ENCODE measurements at regions not wholly inside any gene's neighbourhood (a gene's known extent, or its start where the extent isn't known, plus 50 kb on each side); places are given as distances from the start of the nearest gene placed in this dataset.

DNA sequence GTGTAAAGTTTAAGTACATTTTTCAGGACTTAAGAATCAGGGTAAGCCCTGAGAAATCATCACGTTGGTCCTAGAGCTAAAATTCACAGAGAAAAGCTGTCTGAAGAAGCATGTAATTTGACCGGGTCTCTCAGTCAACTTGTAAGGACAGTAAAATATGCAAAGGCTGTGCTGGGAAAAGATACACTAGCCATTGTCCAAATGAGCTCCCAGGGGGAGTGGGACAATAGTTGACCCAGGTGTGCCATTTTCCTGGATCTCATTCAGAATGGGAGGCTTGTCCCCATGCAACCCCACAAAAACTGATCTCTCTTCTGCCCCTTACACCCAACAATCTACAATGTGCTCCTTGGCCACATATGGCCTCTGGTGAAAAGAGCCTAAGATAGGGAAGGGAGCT is 437.9 kb downstream of the KLF12 start:
- no peak overlapping the region for H3K4me3 Mint-ChIP-seq
- H3K9me3 Mint-ChIP-seq: no peaks in the 10 kb centered on the region
- H3K27ac Mint-ChIP-seq: no peak overlapping the region
- no peaks in the 10 kb centered on the region for H3K27me3 Mint-ChIP-seq (ENCODE audit: low read depth)
- H3K4me1 Mint-ChIP-seq (ENCODE audit: low read depth): peaks cover 14% of the 10 kb centered on the region
- H3K36me3 Mint-ChIP-seq (ENCODE audit: low read depth): peaks cover 23% of the 10 kb centered on the region

DNA sequence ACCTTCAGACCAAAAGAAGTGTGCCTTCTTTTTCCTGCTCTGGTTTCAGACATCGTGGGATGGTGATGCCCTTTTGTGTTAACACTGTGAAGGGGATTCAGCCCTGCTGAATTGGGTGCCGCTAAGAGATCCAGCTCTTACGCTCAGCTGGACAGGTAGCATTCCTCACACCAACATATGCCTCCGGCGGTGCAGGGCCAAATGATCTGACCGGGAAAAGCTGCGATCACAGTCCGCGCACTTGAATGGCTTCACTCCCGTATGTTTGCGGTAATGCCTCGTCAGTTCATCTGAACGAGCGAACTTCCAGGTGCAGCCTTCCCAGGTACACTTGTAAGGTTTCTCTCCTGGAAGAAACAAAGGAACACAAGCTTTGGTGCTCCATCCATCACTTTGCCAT is 438.9 kb downstream of the KLF12 start:
- Mint-ChIP-seq H3K27me3 (ENCODE audit: low read depth) (no peaks in the 10 kb centered on the region), H3K9me3 (no peaks in the 10 kb centered on the region), H3K4me3 (no peak overlapping the region), H3K36me3 (ENCODE audit: low read depth) (peaks cover 29% of the 10 kb centered on the region), H3K4me1 (ENCODE audit: low read depth) (peaks cover 11% of the 10 kb centered on the region), H3K27ac (no peak overlapping the region)

DNA sequence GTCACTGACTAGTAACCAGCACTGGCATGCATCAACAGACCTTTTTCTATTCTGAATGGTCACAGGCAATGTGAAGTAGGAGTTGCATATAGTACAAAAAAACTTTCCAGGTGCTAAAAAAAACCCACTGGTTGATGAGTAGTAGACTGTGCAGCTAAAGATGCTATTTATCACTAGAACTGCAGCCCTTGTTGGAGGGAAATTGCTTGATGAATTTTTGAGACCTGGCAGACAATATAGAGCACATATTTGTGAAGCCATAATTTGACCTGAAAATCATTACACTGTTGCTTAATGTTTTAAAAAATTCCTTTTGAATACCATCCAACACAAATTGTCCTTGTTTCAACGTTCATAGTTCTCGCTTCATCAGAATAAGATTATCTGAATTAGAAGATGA is 441.0 kb downstream of the KLF12 start:
- Mint-ChIP-seq H3K27ac (no peak overlapping the region), H3K9me3 (no peaks in the 10 kb centered on the region), H3K4me3 (no peak overlapping the region), H3K27me3 (ENCODE audit: low read depth) (no peaks in the 10 kb centered on the region), H3K36me3 (ENCODE audit: low read depth) (peaks cover 34% of the 10 kb centered on the region), H3K4me1 (ENCODE audit: low read depth) (peaks cover 7% of the 10 kb centered on the region)

DNA sequence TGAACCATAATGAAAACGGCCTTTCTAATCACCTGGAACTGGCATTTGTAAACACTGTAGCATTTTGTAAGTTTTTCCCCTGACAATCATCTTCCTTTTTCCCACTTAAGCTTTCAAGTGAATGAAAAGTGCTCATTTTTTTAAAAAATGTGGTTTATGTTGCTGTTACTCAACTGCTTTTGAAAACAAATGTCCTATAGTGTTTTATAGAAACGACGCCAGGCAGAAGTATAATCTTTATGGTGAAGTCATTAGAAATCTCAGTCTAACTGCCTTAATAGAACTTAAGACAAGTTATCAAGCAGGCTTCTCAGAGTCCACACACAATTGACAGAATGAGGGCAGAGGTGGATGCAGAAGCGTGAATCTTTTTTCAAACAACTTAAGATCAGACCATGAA is 442.3 kb downstream of the KLF12 start:
- H3K27me3 Mint-ChIP-seq (ENCODE audit: low read depth): no peaks in the 10 kb centered on the region
- no peak overlapping the region for H3K4me3 Mint-ChIP-seq
- peaks cover 3% of the 10 kb centered on the region for H3K4me1 Mint-ChIP-seq (ENCODE audit: low read depth)
- H3K27ac Mint-ChIP-seq: no peak overlapping the region
- no peaks in the 10 kb centered on the region for H3K9me3 Mint-ChIP-seq
- H3K36me3 Mint-ChIP-seq (ENCODE audit: low read depth): peaks cover 28% of the 10 kb centered on the region

DNA sequence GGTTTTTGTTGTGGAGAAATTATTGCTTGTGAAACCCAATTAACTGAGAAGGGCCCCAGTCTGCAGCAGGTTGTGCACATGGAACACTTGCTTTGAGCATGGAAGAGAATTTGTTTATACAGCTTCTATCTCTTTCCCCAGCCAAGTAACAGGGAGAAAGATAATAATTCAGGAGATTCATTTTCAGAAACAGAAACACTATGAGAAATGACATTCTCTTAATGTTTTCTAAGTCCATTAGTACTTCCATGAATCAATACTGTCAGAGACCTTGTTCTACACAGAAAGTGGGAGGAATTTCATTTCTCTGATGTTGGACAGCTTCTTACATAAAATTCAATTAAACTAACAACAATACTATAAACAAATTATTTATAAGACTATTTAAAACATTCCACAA is 446.3 kb downstream of the KLF12 start:
- H3K4me1 Mint-ChIP-seq (ENCODE audit: low read depth): peaks cover 3% of the 10 kb centered on the region
- H3K27ac Mint-ChIP-seq: no peak overlapping the region
- peaks cover 14% of the 10 kb centered on the region for H3K36me3 Mint-ChIP-seq (ENCODE audit: low read depth)
- no peak overlapping the region for H3K4me3 Mint-ChIP-seq
- no peaks in the 10 kb centered on the region for H3K27me3 Mint-ChIP-seq (ENCODE audit: low read depth)
- no peaks in the 10 kb centered on the region for H3K9me3 Mint-ChIP-seq

DNA sequence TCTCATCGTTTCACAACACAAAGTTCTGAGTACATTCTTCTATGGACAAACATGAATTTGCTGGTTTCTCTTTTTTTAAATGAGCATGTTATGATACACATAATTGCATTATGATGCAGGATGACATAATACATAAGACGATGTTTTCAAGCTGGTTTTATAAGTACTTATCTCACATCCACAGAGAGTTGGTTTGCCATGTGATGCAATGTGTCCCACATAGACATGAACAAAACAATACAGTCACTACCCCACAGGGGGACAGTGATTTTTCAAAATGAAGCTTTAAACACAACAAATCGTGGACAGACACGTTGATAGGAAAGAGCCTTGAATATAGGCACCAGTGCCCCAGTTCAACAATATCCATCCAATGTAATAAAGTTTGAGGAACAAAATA is 447.1 kb downstream of the KLF12 start:
- Mint-ChIP-seq H3K36me3 (ENCODE audit: low read depth) (peaks cover 14% of the 10 kb centered on the region), H3K4me1 (ENCODE audit: low read depth) (peaks cover 3% of the 10 kb centered on the region), H3K4me3 (no peak overlapping the region), H3K27me3 (ENCODE audit: low read depth) (no peaks in the 10 kb centered on the region), H3K27ac (no peak overlapping the region), H3K9me3 (no peaks in the 10 kb centered on the region)

DNA sequence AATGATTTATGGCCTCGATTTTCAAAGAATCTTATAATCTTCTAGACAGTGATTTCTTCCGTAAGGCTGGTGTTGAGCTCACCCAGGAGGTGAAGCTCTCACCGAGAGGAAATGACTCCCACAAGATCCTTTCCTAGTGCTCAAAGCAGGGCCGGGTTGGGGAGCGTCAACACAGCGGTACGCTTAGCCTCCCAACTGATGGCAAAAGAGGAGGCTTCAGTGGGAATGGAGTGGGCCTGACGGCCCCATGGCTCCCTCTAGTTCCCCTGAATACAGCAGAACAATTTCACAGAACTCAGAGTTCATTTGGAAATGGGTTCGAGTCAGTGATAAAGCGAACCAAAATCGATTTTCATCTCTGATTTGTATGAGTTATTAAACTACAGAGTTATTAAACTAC is 449.5 kb downstream of the KLF12 start:
- H3K9me3 Mint-ChIP-seq: no peaks in the 10 kb centered on the region
- peaks cover 3% of the 10 kb centered on the region for H3K4me1 Mint-ChIP-seq (ENCODE audit: low read depth)
- no peaks in the 10 kb centered on the region for H3K27me3 Mint-ChIP-seq (ENCODE audit: low read depth)
- no peak overlapping the region for H3K4me3 Mint-ChIP-seq
- peaks cover 6% of the 10 kb centered on the region for H3K36me3 Mint-ChIP-seq (ENCODE audit: low read depth)
- H3K27ac Mint-ChIP-seq: no peak overlapping the region

DNA sequence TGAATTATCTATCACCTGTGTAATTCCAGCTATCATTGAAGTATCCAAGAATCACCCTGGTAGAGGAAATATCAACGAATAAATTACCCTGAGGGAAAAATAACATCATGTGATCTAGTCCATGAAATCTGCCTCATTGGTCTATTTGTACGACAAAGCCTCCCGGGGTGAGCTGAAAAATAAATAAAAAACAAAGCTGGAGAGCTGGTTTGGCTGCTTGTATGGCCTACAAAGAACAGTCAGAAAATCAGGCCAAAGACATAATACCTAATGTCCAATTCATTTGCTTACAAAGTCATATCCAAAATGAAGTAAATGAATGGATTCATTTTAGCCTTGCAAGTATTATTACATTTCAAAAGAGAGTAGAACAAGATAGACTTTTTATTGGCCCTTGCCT is 449.9 kb downstream of the KLF12 start:
- Mint-ChIP-seq H3K9me3 (no peaks in the 10 kb centered on the region), H3K36me3 (ENCODE audit: low read depth) (peaks cover 6% of the 10 kb centered on the region), H3K4me3 (no peak overlapping the region), H3K4me1 (ENCODE audit: low read depth) (peaks cover 3% of the 10 kb centered on the region), H3K27ac (no peak overlapping the region), H3K27me3 (ENCODE audit: low read depth) (no peaks in the 10 kb centered on the region)

DNA sequence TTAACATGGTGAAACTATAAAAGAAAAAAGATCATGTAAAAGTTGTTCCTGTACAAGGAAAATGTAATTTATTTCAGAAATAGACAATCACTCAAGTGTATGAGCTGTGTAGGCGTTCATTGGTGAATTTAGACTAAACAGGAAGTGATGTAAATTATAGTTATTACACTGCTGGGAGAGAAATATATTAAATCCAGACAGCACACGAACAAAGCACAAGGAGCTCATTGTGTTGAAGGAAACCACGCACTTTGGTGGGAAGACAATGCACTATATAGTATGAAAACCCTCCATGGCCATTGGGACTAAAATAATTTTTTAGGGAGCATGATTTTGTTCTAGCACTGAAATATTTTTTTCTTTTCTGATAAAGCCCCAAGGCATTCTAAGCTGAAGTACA is 450.5 kb downstream of the KLF12 start:
- no peaks in the 10 kb centered on the region for H3K9me3 Mint-ChIP-seq
- no peak overlapping the region for H3K27ac Mint-ChIP-seq
- H3K27me3 Mint-ChIP-seq (ENCODE audit: low read depth): no peaks in the 10 kb centered on the region
- peaks cover 6% of the 10 kb centered on the region for H3K36me3 Mint-ChIP-seq (ENCODE audit: low read depth)
- H3K4me3 Mint-ChIP-seq: no peak overlapping the region
- peaks cover 3% of the 10 kb centered on the region for H3K4me1 Mint-ChIP-seq (ENCODE audit: low read depth)

DNA sequence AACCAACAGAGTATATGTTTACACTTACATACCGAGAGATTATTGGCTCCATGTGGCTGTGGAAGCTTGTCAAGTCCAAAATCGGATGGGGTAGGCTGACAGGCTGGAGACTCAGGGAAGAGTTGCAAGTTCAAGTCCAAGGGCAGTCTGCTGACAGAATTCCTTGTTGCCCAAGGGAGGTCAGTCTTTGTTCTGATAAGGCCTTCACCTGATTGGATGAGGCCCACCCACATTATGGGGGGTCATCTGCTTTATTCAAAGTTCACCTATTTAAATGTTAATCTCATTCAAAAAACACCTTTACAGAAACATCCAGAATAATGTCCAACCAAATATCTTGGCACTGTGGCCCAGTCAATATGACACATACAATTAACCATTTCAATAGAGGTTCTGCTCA is 452.4 kb downstream of the KLF12 start:
- H3K9me3 Mint-ChIP-seq: no peaks in the 10 kb centered on the region
- no peaks in the 10 kb centered on the region for H3K4me1 Mint-ChIP-seq (ENCODE audit: low read depth)
- no peak overlapping the region for H3K4me3 Mint-ChIP-seq
- no peaks in the 10 kb centered on the region for H3K27me3 Mint-ChIP-seq (ENCODE audit: low read depth)
- peaks cover 2% of the 10 kb centered on the region for H3K36me3 Mint-ChIP-seq (ENCODE audit: low read depth)
- no peak overlapping the region for H3K27ac Mint-ChIP-seq

DNA sequence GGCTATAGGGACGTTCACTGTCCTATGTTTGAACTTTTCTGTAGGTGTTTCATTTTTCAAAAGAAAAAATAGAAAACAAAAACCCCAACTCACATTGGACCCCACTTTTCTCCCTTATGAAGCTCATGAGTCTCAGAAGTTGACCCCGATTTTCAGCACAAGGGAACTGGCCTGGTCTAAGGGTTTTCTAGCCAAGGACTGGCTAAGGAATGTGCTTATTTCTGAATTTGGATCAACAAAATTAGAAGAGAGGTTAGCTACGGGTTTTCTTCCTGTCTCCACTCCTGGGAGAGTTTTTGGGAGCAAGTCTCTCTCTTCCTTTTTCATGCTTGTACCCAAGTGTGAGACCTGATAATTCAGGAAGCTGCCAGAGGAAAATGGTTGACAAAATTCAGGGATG is 453.2 kb downstream of the KLF12 start:
- Mint-ChIP-seq H3K36me3 (ENCODE audit: low read depth) (peaks cover 2% of the 10 kb centered on the region), H3K27ac (no peak overlapping the region), H3K4me1 (ENCODE audit: low read depth) (no peaks in the 10 kb centered on the region), H3K4me3 (no peak overlapping the region), H3K9me3 (no peaks in the 10 kb centered on the region), H3K27me3 (ENCODE audit: low read depth) (no peaks in the 10 kb centered on the region)

DNA sequence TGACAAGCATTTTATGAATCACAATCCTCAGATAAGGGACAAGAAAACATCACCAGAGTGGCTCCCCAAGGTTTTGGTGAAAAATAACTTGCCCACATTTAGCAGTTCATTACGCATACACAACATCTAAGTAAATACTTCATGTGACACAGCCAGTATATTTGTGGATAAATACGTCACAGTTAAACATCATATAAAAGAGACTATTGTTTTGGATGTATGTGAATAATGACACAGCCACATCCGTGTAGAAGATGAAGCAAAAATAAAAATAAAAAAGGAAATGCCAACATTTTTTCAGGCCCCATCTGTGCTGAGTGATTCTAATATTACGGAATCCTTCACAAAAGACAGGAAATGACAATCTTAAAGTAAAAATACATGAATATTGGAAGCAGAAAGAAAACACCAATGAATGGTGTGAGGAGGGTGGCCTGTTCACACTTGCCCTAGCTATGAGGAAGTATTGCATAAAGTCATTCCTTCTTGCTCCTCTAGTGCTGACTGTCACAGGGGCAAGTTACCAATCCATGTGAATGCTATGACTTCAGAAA is 457.1 kb downstream of the KLF12 start:
- no peak overlapping the region for H3K27ac Mint-ChIP-seq
- H3K36me3 Mint-ChIP-seq (ENCODE audit: low read depth): peaks cover 2% of the 10 kb centered on the region
- H3K27me3 Mint-ChIP-seq (ENCODE audit: low read depth): no peaks in the 10 kb centered on the region

DNA sequence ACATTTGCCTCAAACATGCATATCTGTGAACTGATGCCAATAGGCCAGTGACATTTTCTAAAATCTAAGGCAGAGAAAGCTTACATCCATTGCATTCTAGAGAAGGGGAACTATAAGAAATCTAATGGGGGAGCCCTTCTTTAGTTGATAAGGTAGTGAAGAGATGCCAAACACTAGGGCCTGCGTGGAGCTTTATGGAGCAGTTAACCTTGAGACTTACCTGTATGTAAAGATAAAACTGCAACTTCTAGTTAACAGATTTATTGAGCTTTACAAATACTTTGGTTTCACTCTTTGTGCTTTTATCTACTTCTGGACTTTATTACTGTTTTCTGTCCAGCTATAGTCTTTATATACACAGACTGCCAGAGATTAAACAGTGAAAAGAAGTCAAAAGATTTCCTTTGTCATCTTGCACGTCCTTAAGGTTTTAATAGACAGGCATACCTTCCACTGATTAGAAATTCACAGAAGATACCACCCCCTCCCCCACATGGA is 457.6 kb downstream of the KLF12 start:
- H3K4me1 Mint-ChIP-seq (ENCODE audit: low read depth): no peaks in the 10 kb centered on the region
- H3K27me3 Mint-ChIP-seq (ENCODE audit: low read depth): no peaks in the 10 kb centered on the region
- H3K4me3 Mint-ChIP-seq: no peak overlapping the region
- H3K36me3 Mint-ChIP-seq (ENCODE audit: low read depth): peaks cover 2% of the 10 kb centered on the region
- H3K9me3 Mint-ChIP-seq: no peaks in the 10 kb centered on the region
- no peak overlapping the region for H3K27ac Mint-ChIP-seq

More for the DNA sequence above, 457.1 kb downstream of the KLF12 start:
- Mint-ChIP-seq H3K4me3 (no peak overlapping the region), H3K4me1 (ENCODE audit: low read depth) (no peaks in the 10 kb centered on the region), H3K9me3 (no peaks in the 10 kb centered on the region)

DNA sequence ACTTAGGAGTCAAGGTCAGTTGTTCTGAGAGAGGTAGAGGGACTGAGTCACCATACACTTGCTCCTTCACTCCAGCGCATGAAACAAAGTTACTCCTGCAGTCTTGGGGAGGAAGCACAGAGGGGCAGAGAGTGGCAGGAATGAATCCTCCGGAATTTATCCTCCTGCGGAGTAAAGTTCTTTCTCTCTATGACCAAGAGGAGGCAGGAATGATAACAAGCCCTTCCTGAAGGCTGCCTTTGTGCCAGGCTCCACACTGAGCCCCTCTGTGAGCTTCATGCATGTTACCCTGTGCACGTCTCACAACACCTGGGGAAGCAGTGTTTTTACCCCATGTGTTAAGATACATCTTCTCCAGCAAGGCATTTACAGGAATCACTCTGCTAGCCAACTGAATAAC is 458.4 kb downstream of the KLF12 start:
- H3K27me3 Mint-ChIP-seq (ENCODE audit: low read depth): no peaks in the 10 kb centered on the region
- no peaks in the 10 kb centered on the region for H3K9me3 Mint-ChIP-seq
- H3K4me3 Mint-ChIP-seq: no peak overlapping the region
- peaks cover 2% of the 10 kb centered on the region for H3K36me3 Mint-ChIP-seq (ENCODE audit: low read depth)
- no peak overlapping the region for H3K27ac Mint-ChIP-seq
- no peaks in the 10 kb centered on the region for H3K4me1 Mint-ChIP-seq (ENCODE audit: low read depth)

DNA sequence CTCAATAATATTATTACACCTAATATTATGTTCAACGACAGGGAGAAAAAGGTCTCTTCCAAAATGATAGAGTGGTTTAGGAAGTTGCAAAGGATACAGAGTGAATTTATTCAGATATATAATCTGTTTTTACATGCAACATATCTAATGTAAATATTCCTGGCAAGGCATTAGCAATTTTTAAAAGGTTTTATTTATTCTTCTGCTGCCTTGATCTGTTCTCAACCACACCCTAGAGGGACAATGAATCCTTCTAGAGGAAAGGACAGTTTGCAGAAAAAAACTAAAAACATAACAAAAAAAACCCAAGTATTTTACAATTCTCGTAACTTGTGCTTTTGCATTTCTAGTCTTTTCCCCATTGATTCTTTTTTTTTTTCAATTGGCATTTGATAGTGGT is 459.6 kb downstream of the KLF12 start:
- H3K36me3 Mint-ChIP-seq (ENCODE audit: low read depth): no peaks in the 10 kb centered on the region
- no peaks in the 10 kb centered on the region for H3K9me3 Mint-ChIP-seq
- no peak overlapping the region for H3K4me3 Mint-ChIP-seq
- no peaks in the 10 kb centered on the region for H3K27me3 Mint-ChIP-seq (ENCODE audit: low read depth)
- no peak overlapping the region for H3K27ac Mint-ChIP-seq
- H3K4me1 Mint-ChIP-seq (ENCODE audit: low read depth): no peaks in the 10 kb centered on the region

DNA sequence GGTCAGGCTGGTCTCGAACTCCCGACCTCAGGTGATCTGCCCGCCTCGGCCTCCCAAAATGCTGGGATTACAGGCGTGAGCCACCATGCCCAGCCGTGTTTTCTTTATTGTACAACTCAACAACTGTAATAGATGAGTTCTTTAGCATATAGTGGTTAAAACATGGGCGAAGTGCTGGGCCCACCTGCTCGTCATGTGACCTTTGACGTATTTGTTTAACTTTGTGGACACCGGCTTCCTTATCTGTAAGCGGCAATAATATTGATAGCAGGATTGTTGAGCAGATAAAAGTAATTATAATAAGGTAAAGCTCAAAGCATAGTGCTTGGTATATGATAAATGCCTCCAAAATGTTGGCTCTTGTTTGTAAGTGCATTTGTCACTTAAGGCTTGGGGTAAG is 460.3 kb downstream of the KLF12 start:
- Mint-ChIP-seq H3K36me3 (ENCODE audit: low read depth) (no peaks in the 10 kb centered on the region), H3K4me3 (no peak overlapping the region), H3K27ac (no peak overlapping the region), H3K9me3 (no peaks in the 10 kb centered on the region), H3K27me3 (ENCODE audit: low read depth) (peaks cover 4% of the 10 kb centered on the region), H3K4me1 (ENCODE audit: low read depth) (no peaks in the 10 kb centered on the region)

Data from T-helper 1 cell treated with Interleukin-12 subunit alpha and Interleukin-12 subunit beta and Interleukin-4 antibody, amounts not matched to agents 30 μg/mL and 1 μg/mL, for 36 hours (primary cell).